NCI-H2196 treated with DMSO at 0.1 percent for 48 hours (cell line): ENCODE measurements at regions not wholly inside any gene's neighbourhood (a gene's known extent, or its start where the extent isn't known, plus 50 kb on each side); places are given as distances from the start of the nearest gene placed in this dataset.

ENCODE experiments used
- DNase-seq: peaks from one replicate; lab custom pipeline; 2025; ENCODE audit not compliant: unreplicated experiment; lab: John Stamatoyannopoulos, UW

DNA sequence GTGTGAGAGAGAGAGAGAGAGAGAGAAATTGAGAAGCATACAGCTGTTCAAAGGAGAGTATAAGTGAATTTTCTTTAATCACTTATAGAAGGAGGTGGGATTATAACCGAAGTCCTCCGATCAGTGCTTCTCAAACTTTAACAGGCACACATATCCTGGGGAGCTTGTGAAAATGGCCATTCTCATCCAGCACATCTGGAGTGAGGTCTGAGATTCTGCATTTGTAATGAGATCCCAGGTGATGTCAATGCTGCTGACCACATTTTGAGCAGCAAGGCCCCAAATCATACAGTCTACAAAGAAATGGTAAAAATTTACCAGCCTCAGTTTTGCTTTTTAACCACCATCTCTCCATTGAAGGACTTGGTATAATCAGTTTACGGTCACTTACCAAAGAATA lies 219.0 kb downstream of the PTEN start:
- no peak for DNase-seq

GRCh38 chr10:88082806-88083596 lies 219.6 kb downstream of the PTEN start:
- no peak for DNase-seq

- no peak for DNase-seq
These were observed 220.2 kb downstream of the PTEN start for GRCh38 chr10:88083597-88083989.

DNA sequence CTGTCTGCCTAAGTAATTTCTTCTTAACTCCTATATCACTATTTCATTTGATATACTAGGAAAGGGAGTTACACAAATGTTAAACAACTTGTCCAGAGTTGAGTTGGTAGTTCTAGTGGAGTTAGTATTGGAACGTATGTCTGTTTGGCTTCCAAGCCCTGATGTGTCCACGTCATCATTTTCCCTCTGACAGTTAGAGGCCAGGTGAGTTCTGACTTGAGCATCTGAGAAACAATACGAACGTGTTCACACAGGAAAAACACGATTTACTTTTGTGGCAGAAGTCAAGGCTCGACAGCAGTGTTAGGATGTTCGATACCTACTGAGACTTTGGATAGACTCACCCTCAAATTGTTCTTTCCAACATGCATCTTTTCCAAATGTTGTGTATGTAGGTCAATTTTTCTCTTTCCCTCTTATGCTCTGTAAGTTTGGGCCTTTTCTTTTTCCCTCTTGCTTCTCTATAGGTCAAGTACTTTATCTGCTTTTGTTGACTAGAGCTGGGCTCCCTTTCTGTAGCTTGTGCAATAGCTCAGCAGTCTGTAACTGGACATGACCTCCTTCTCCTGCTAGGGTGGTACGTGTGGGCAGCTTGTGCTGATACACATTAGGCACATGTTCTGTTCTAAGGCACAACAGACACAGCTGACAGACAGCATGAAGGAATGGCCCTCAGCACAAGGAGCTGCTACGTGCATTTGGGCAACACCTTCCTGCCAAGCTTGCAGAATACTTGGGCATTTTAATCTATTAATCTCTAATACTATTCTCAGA lies 222.9 kb downstream of the PTEN start:
- no peak for DNase-seq

DNA sequence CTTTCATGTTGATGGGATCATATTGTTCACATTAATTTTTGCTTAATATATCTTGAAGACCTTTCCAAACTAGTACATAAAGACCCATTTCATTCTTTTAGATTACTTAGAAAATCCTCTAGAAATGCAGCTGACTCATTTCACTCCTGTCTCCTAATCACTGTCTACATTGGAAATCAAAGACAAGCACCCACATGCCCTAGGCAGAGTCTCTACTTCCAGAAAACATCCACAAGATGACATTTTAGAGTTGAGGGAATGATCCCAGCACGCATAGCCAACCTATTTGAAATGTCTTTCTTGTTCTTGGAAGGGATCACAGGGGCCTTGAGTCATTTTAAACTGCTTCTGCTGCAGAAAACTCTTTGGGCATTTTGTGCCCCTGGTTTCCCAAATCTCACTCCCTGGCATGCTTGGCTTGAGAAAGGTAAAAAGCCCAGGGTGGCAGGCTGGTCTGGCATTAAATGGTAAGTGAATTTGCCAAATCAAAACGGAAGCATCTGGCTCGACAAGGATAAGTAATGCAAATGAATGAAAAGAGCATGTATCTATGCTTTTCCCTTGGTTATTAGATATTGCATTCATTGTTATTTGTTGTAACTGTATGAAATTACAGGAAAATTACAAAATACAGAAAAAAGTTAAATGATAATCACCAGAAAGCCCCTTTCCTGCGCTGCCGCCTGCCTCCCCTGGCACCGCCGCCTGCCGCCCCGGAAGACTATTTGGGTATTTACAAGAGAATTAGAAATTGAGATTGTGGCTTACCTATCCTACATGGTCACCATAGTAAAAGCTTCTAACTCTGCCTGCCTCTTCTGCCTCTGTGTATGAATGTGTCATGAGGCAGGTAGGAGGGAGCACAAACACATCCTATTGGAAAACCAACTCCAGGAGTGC lies 225.3 kb downstream of the PTEN start:
- no peak for DNase-seq

DNA sequence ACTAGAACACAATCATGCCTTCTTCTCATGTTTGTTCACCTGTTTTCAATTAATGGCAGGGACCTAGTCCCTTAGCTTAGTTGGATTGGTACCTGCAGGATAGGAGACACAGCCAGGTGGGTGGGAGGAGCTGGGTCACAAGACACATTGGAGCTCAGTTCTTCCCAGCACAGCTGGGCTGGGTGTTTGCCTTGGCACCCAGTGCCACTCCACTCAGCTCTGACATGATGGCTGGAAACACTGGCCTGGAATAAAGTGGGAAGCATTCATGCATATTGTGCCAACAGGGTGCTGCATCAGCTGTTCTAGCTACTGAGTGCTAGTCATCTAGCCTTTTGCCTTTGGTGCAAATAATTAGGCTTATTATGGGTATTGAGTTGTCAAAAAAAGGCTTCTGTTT lies 226.1 kb downstream of the PTEN start:
- DNase-seq: peak; percentile 79

DNA sequence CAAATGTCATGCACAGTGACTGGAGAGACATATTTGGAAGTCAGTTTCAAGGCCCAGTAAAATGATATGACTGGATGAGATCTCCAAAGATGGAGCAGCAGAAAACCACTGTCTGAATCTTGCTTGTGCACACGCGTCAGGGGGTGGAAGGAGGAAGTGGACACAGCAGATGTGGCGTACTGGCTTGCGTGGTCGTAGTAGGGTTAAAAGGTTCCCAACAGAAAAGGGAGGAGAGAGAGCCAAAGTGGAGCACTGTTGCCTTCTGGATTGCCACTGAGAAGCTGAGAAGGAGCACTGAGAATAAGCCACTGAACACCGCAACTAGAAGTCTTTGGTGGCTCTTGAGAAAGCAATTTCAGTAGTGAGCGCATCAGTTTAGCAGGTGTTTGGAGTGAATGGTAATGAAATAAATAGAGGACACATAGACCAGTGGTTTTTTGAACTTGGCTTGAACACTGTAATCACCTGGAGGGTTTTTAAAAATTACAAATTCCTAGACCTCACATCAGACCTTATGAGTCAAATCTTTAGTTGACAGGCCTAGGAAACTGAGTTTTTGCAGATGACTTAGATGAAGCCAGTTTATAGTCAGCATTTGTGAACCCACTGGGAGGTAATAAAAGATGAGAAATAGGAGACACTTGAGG lies 227.3 kb downstream of the PTEN start:
- DNase-seq: no peak

DNA sequence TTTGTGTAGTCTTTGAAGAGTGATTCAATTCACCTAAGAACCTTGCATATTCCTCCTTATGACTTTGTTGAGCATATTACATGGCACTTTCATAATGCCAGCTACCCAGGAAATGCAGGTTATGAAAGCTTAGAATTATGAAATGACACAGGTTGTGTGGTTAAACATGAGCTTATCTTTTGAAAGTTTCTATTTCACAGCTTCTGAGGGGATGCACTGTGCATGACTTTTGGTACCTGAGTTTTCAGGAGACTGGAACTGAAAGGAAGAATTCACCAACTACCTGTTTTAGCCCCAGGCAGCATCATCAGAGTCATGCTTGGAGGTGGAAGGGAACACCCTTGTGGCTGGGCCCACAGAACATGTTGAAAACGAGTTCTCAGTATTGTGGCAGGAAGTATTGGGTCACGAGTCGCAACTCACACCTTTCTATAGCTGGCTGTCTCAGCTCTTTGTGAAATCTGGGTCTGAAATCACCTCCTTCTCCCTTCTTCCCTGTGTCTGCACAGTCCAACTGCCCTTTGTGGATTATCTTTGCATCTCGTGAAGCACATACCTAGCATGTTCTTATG lies 228.2 kb downstream of the PTEN start:
- DNase-seq: no peak

- no peak for DNase-seq
These were observed 228.8 kb downstream of the PTEN start for GRCh38 chr10:88092265-88092664.

DNA sequence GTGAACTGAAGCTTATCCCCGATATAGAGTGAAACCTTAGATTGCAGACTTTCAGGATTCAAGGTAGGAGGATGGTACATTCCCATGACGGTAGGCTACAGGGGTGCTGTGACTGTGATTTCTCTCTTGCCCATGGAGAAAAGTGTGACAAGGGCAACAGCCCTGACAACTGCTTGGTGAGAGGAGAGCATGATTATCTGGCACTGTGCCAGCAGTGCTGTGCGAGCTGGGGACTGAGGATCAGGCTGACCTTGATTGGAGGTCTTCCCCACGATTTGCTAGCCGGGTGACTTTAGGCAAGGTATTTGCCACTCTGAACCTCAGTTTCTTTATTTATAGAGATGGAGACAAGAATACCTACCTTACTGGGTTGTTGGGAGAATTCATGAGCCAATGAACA lies 229.5 kb downstream of the PTEN start:
- no peak for DNase-seq

- no peak for DNase-seq
These were observed 231.4 kb downstream of the PTEN start for GRCh38 chr10:88094795-88095194.

GRCh38 chr10:88095223-88095721 lies 231.8 kb downstream of the PTEN start:
- no peak for DNase-seq

DNA sequence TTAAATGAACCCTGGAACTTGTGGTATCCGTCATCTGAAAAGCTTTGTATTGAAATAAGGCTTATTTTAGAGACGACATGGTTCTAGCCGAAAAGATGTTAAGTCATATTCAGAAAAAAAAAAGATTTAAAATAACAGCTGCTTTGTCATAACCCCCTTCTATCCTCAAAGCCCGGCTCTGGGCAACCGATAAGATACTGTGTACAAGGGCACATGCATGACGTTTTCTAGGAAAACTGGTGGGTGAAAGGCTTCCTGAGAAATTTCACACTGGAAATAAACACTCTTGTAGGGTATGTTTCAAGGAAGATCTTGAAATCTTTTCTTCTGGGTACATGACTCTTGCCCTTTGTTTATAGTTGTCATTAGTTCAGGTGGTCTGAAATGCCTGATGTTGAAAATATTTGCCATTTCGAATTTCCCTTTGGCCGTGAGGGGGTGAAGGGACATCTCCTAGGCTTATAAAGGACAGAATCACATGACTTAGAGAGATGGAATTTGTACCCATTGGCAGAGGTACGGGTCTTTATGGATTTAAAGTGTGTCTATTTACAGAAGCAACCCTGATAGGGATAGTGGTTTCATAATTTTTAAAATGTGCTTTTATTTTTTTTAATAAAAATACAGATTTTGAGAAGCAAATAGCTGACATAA lies 232.5 kb downstream of the PTEN start:
- DNase-seq: no peak

DNA sequence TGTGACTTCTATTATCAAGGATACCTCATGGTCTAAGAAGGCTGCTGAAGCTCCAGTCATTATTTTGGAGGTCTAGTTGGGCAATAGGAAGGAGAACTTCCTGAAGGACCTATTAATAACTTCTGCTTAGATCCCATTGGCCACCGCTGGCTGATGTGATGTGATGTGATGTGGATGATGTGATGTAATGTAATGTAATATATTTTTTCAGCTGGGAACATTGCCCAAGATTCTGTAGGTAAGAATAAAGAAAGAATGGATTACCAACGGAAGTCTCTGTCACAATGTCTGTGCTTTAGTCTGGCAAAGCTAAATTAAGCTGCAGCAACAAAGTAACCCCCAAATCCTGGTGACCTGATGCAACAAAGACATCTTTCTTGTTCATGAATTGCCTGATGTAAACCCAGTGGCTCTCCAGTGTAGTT lies 233.7 kb downstream of the PTEN start:
- no peak for DNase-seq

- no peak for DNase-seq
These were observed 234.1 kb downstream of the PTEN start for GRCh38 chr10:88097536-88097935.

- DNase-seq: no peak
These were observed 236.9 kb downstream of the PTEN start for GRCh38 chr10:88100281-88100680.

DNA sequence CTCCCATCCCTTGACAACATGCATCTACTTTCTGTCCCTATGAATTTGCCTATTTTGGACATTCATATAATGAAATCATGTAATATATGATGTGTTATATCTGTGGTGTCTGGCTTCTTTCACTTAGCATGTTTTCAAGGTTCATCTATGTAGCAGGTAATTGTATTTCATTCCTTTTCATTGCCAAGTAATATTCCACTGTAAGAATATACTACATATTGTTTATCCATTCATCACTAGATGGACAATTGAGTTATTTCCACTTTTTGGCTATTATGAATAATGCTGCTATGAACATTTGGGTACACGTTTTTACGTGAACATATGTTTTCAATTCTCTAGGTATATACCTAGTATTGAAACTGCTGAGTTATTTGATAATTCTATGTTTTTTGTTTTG lies 238.2 kb downstream of the PTEN start:
- no peak for DNase-seq

- no peak for DNase-seq
These were observed 240.2 kb downstream of the PTEN start for GRCh38 chr10:88103576-88103975.

GRCh38 chr10:88104223-88104622 lies 240.8 kb downstream of the PTEN start:
- DNase-seq: no peak

- no peak for DNase-seq
These were observed 242.9 kb downstream of the PTEN start for GRCh38 chr10:88106366-88106765.
